Choroid plexus epithelial cell (primary cell): ENCODE measurements at regions not wholly inside any gene's neighbourhood (a gene's known extent, or its start where the extent isn't known, plus 50 kb on each side); places are given as distances from the start of the nearest gene placed in this dataset.
"Not testable (repeated sequence)": the region's sequence is repeated elsewhere in the genome, so short reads cannot be mapped to it uniquely, and the experiment has no call there.

Experiments used
- DNase-seq: peaks from one replicate; pipeline ENCODE4 v3.0.0-alpha.2; 2010; ENCODE audit warnings: low read depth
- H3K4me3 ChIP-seq: 2 replicates; pipeline ENCODE4 v1.5.1; 2011; ENCODE audit warnings: low read depth, mild to moderate bottlenecking, control low read depth, low read length, moderate library complexity
- TF ChIP-seq, protein P1 (sequence below): conservative IDR thresholded peaks from 2 replicates; pipeline ENCODE4 v1.5.1; 2011; ENCODE audit warnings: low read depth, mild to moderate bottlenecking, control low read depth, inconsistent platforms, low read length, moderate library complexity

DNA sequence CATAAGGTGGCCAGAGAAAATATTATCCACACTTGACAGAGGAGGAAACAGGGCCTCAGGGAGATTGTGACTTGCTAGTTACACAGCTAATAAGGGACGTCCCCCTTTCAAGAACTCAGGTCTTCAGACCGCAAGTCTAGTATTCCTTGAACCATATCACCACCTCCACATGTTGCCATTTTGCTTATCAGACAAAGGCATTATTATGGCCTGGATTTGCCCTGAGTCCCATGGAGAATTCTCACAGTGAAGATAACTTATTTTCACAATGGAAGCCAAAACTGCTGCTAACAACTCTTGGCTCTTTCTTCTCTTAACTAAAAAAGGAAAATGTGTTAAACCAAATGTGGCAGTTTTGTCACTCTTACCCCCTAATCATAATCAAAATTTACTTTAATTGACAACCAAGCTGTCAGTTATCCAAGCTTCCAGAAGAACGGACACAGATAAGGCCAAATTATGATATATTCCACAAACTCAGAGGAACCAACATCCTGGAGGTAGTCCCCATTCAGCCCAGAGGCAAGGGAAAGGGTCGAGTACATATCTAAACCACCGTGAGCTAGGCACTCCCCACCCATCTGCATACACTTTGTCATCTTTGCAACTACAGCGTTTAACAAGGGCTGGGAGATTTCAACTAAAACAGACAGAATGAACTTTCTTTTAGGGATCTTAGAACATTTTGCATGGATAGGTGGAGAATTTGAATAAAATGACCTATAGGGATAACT lies 63.6 kb upstream of the THBS1 start:
- DNase-seq = no peak
- H3K4me3 ChIP-seq = no peak overlapping the region
- TF ChIP-seq, protein P1, sequence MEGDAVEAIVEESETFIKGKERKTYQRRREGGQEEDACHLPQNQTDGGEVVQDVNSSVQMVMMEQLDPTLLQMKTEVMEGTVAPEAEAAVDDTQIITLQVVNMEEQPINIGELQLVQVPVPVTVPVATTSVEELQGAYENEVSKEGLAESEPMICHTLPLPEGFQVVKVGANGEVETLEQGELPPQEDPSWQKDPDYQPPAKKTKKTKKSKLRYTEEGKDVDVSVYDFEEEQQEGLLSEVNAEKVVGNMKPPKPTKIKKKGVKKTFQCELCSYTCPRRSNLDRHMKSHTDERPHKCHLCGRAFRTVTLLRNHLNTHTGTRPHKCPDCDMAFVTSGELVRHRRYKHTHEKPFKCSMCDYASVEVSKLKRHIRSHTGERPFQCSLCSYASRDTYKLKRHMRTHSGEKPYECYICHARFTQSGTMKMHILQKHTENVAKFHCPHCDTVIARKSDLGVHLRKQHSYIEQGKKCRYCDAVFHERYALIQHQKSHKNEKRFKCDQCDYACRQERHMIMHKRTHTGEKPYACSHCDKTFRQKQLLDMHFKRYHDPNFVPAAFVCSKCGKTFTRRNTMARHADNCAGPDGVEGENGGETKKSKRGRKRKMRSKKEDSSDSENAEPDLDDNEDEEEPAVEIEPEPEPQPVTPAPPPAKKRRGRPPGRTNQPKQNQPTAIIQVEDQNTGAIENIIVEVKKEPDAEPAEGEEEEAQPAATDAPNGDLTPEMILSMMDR = no peak

DNA sequence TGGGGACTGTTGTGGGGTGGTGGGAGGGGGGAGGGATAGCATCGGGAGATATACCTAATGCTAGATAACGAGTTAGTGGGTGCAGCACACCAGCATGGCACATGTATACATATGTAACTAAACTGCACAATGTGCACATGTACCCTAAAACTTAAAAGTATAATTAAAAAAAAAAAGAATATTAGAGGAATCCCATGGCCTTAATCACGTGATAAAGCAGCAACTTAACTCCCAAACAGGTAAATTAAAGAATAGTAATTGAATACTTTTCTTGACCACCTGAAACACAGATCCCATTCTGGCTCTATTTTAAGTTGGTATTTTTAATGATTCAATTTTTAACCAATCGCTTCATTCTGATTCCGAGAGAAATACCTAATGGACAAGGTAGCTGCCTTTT lies 56.9 kb upstream of the THBS1 start:
- not testable (repeated sequence) for DNase-seq, H3K4me3 ChIP-seq

DNA sequence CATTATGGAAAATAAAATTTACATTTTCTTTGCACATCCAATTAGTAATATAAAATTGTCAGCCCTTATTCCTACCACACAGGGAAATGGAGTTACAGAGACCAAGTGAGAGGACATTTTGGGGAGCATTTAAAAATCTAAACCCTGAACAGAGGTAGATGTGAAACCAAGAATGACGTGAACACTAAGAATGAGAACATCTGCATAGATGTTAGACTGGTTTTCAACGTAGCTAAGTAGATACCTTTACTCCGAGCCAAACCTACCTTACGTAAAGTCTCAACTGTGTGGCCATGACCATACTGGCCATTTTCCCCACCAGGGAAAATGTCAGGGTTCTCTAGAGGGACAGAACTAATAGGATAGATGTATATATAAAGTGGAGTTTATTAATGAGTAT lies 51.4 kb upstream of the THBS1 start:
- TF ChIP-seq, protein P1 = no peak
- no peak overlapping the region for H3K4me3 ChIP-seq
- DNase-seq = no peak

DNA sequence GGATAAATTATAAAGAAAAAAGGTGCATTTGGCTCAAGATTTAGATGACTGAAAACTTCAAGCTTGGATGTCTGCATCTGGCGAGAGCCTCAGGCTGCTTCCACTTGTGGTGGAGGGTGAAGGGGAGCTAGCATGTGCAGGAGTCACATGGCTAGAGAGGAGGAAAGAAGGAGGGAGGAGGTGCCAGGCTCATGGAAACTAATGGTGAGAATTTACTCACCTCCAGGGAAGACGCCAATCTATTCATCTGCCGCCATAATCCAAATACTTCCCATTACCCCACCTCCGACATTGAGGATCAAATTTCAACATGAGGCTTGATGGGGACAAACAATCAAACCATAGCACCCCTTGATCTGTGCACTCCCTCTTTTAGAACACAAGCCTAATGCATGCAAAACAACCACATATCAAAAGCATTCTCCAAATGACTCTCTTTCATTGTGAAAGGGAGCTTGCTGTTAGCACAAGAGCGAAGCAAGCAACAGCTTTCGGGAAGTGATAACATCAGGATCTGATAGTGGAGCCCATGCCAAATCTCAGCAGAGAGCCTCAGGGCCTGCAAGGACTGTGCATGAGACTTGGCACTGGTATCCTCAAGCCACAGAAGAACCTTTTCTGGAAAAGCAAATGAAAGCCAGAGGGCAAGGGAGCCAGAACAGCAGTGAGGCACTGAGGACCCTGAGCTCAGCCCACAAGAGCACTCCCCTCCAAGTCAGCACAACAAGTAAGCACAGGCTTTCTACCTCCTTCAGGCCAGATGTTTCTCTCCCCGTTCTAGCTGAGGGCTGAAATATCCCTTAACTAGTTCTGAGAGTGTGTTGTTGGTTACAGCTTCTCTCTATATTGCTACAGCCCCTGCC lies 50.2 kb upstream of the THBS1 start:
- DNase-seq = peak; percentile 61
- TF ChIP-seq, protein P1 = no peak
- H3K4me3 ChIP-seq = no peak overlapping the region
